Neural progenitor cell (in vitro differentiated cells): ENCODE measurements at regions not wholly inside any gene's neighbourhood (a gene's known extent, or its start where the extent isn't known, plus 50 kb on each side); places are given as distances from the start of the nearest gene placed in this dataset.

ENCODE experiments used
- CTCF ChIP-seq: fragments of 200-600 bp; sonication (generic); IDR thresholded peaks from 2 replicates; pipeline ENCODE4 v1.5.1; 2017; ENCODE audit warnings: antibody characterized with exemption, mild to moderate bottlenecking
- EZH2 ChIP-seq: fragments of 200-600 bp; sonication (generic); IDR thresholded peaks from 2 replicates; pipeline ENCODE4 v1.6.1; 2017; ENCODE audit warnings: antibody characterized with exemption, mild to moderate bottlenecking, moderate library complexity
- EZH2phosphoT487 ChIP-seq: fragments of 200-600 bp; sonication (generic); IDR thresholded peaks from 2 replicates; pipeline ENCODE4 v1.6.1; 2017; ENCODE audit warnings: antibody characterized with exemption

DNA sequence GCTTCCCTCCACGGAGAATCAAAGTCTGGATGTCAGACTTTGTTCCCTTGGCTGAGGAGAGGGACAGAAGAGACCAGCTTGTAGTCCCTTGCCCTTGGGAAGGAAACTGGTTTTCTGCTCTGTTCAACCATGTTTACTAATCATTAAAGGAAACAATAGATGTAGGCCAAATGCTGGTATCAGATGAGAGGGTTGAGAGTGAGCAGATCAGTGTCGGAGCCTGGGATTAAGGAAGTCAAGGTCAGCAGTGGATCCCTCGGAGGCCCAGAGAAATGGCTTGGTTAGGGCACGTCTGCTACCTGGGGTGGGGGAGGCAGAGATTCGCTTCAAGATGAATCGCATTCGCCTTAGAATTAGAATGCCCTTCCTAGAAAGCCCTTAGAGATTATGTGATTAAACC is 109.1 kb downstream of the MYCN start:
- TF ChIP-seq CTCF: no peak
- TF ChIP-seq EZH2: no peak
- no peak for TF ChIP-seq EZH2phosphoT487
